ENCODE measurements at regions not wholly inside any gene's neighbourhood (a gene's known extent, or its start where the extent isn't known, plus 50 kb on each side); places are given as distances from the start of the nearest gene placed in this dataset.

- DNase-seq (ENCODE audit: low read depth in 1 of 2, low spot score in 1 of 2): no peak
Measured at GRCh38 chr22:26732284-26732683, 74.9 kb downstream of the MIAT start.

GRCh38 chr22:26734339-26735018 is 77.1 kb downstream of the MIAT start:
- no peak for DNase-seq (ENCODE audit: low read depth in 1 of 2, low spot score in 1 of 2)

- DNase-seq (ENCODE audit: low read depth in 1 of 2, low spot score in 1 of 2): no peak
Measured at GRCh38 chr22:26735019-26735409, 77.6 kb downstream of the MIAT start.

- no peak for DNase-seq (ENCODE audit: low read depth in 1 of 2, low spot score in 1 of 2)
Measured at GRCh38 chr22:26737262-26737661, 79.9 kb downstream of the MIAT start.

- DNase-seq (ENCODE audit: low read depth in 1 of 2, low spot score in 1 of 2): no peak
Measured at GRCh38 chr22:26740253-26740652, 82.9 kb downstream of the MIAT start.

- DNase-seq (ENCODE audit: low read depth in 1 of 2, low spot score in 1 of 2): no peak
Measured at GRCh38 chr22:26743149-26743548, 85.8 kb downstream of the MIAT start.

GRCh38 chr22:26744892-26745808 is 87.8 kb downstream of the MIAT start:
- no peak for DNase-seq (ENCODE audit: low read depth in 1 of 2, low spot score in 1 of 2)

- no peak for DNase-seq (ENCODE audit: low read depth in 1 of 2, low spot score in 1 of 2)
Measured at GRCh38 chr22:26746311-26746710, 88.9 kb downstream of the MIAT start.

GRCh38 chr22:26748845-26749244 is 91.5 kb downstream of the MIAT start:
- DNase-seq (ENCODE audit: low read depth in 1 of 2, low spot score in 1 of 2): no peak

GRCh38 chr22:26751217-26751616 is 93.8 kb downstream of the MIAT start:
- DNase-seq (ENCODE audit: low read depth in 1 of 2, low spot score in 1 of 2): no peak

- DNase-seq (ENCODE audit: low read depth in 1 of 2, low spot score in 1 of 2): no peak
Measured at GRCh38 chr22:26753125-26753862, 95.9 kb downstream of the MIAT start.

GRCh38 chr22:26756675-26757293 is 99.4 kb downstream of the MIAT start:
- DNase-seq (ENCODE audit: low read depth in 1 of 2, low spot score in 1 of 2): peak; percentile 11 to 17

GRCh38 chr22:26757496-26757895 is 100.1 kb downstream of the MIAT start:
- no peak for DNase-seq (ENCODE audit: low read depth in 1 of 2, low spot score in 1 of 2)

- no peak for DNase-seq (ENCODE audit: low read depth in 1 of 2, low spot score in 1 of 2)
Measured at GRCh38 chr22:26762503-26763472, 105.4 kb downstream of the MIAT start.

GRCh38 chr22:26763633-26764361 is 106.4 kb downstream of the MIAT start:
- DNase-seq (ENCODE audit: low read depth in 1 of 2, low spot score in 1 of 2): no peak

- no peak for DNase-seq (ENCODE audit: low read depth in 1 of 2, low spot score in 1 of 2)
Measured at GRCh38 chr22:26766510-26767350, 109.3 kb downstream of the MIAT start.

GRCh38 chr22:26767351-26768155 is 110.2 kb downstream of the MIAT start:
- DNase-seq (ENCODE audit: low read depth in 1 of 2, low spot score in 1 of 2): no peak

- no peak for DNase-seq (ENCODE audit: low read depth in 1 of 2, low spot score in 1 of 2)
Measured at GRCh38 chr22:26768156-26768515, 110.7 kb downstream of the MIAT start.

Measured in stimulated activated CD4-positive, alpha-beta T cell treated with anti-CD3 and anti-CD28 coated beads, Interleukin-15, amount 100 ng/mL, for 1 hour (primary cell).